Heart left ventricle (tissue), 13 donors: ENCODE measurements at regions not wholly inside any gene's neighbourhood (a gene's known extent, or its start where the extent isn't known, plus 50 kb on each side); places are given as distances from the start of the nearest gene placed in this dataset.

ENCODE experiments used
- POLR2A ChIP-seq, 2 donors: fragments of 450-650 bp; IDR thresholded peaks; one replicate each; pipeline ENCODE4 v1.6.1; 2017; ENCODE audit warnings: antibody characterized with exemption in 2 of 2, mild to moderate bottlenecking in 2 of 2, moderate library complexity in 2 of 2
- TF ChIP-seq, protein P1 (sequence below), 12 donors: fragments of 200-600 bp; sonication (generic) in 4 of 12; IDR thresholded peaks; one replicate each; pipeline versions ENCODE4 v1.5.0 to v1.8.0; 2018 to 2022; ENCODE audit warnings: antibody characterized with exemption in 12 of 12, mild to moderate bottlenecking in 5 of 12
- donor health status: ischemic (EF 13 %, LVEDD 7.1; RV severe dilation, severe dysfunction).
- donor health status: DM: no; HTN: yes; CAD: no.
- donor health status: DM: no; HTN: no; CAD: no.
- donor health status: ischemic (EF 25% LVEDD 6.9; RV normal size, moderate dysfunction).
- donor health status: ischemic (EF 25% LVEDD 5.7; RV mildly dilated, moderate dysfunction).
- donor health status: ischemic (EF 35%, LVEDD 5.7; RV mildly dilated, moderate dysfunction).
- donor health status: nonischemic (EF 11% LVEDD 7.7; RV severe dilation, severe dysfunction).
- donor health status: DM: yes; HTN: yes; CAD: no.
- donor health status: PGD.
- donor health status: ischemic (EF 29% LVEDD 5.4; RV normal size, mild dysfunction).
- donor health status: nonischemic (EF 23%, LVEDD 6.1; RV moderate dilation, normal function).

GRCh38 chr22:27075891-27076290 lies 418.5 kb downstream of the MIAT start:
- no peak for TF ChIP-seq POLR2A (IDR thresholded peaks at IDR 0.05)
- TF ChIP-seq, protein P1, sequence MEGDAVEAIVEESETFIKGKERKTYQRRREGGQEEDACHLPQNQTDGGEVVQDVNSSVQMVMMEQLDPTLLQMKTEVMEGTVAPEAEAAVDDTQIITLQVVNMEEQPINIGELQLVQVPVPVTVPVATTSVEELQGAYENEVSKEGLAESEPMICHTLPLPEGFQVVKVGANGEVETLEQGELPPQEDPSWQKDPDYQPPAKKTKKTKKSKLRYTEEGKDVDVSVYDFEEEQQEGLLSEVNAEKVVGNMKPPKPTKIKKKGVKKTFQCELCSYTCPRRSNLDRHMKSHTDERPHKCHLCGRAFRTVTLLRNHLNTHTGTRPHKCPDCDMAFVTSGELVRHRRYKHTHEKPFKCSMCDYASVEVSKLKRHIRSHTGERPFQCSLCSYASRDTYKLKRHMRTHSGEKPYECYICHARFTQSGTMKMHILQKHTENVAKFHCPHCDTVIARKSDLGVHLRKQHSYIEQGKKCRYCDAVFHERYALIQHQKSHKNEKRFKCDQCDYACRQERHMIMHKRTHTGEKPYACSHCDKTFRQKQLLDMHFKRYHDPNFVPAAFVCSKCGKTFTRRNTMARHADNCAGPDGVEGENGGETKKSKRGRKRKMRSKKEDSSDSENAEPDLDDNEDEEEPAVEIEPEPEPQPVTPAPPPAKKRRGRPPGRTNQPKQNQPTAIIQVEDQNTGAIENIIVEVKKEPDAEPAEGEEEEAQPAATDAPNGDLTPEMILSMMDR (IDR thresholded peaks at IDR 0.05) = no peak
